ENCODE measurements at regions not wholly inside any gene's neighbourhood (a gene's known extent, or its start where the extent isn't known, plus 50 kb on each side); places are given as distances from the start of the nearest gene placed in this dataset.
"Not testable (repeated sequence)": the region's sequence is repeated elsewhere in the genome, so short reads cannot be mapped to it uniquely, and the experiment has no call there.

DNA sequence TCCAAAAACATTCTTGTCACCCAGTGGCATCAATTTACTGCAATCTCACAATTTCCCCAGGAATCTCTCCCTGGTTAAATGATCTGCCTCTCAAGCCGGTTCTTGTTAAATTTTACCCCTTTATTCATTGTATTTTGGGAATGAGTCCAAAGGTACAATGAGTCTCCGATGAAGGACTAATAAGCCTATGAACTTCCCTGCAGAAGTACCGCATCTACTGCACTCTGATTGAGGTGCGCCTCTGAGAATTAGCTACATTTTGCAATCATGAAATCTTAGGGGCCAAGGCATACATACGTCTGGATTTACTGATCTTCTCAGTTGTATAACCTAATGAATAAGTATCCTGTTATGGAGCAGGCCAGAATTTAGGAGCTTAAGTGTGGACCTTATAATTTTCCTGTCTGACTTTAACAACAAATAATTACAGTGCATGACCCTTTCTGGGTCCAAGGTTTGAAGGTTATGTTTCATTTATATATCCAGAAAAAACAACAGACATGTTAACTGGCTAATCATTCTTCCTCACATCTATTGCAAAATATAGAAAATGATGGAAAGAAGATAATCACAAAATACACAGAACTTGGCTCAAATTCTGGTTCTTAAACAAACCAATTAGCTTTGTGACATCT, 261.8 kb upstream of the NRXN1 start:
- Histone ChIP-seq H3K4me3 (ENCODE audit: low read length in 3 of 3) (no peak overlapping the region), H3K27ac (ENCODE audit: low read depth, low read length) (no peak overlapping the region), H3K9ac (ENCODE audit: low read depth in 1 of 3, low read length in 3 of 3) (no peak overlapping the region), H3K4me1 (ENCODE audit: control insufficient read depth in 3 of 3, insufficient read depth in 3 of 3, low read length in 3 of 3) (no peaks in the 10 kb centered on the region), H3K9me3 (ENCODE audit: control insufficient read depth in 3 of 3, low read length in 3 of 3) (no peaks in the 10 kb centered on the region), H3K36me3 (ENCODE audit: control insufficient read depth in 3 of 3, insufficient read depth in 3 of 3, low read length in 3 of 3) (no peaks in the 10 kb centered on the region), H3K27me3 (ENCODE audit: control insufficient read depth in 3 of 3, insufficient read depth in 3 of 3, low read length in 3 of 3) (no peaks in the 10 kb centered on the region)

DNA sequence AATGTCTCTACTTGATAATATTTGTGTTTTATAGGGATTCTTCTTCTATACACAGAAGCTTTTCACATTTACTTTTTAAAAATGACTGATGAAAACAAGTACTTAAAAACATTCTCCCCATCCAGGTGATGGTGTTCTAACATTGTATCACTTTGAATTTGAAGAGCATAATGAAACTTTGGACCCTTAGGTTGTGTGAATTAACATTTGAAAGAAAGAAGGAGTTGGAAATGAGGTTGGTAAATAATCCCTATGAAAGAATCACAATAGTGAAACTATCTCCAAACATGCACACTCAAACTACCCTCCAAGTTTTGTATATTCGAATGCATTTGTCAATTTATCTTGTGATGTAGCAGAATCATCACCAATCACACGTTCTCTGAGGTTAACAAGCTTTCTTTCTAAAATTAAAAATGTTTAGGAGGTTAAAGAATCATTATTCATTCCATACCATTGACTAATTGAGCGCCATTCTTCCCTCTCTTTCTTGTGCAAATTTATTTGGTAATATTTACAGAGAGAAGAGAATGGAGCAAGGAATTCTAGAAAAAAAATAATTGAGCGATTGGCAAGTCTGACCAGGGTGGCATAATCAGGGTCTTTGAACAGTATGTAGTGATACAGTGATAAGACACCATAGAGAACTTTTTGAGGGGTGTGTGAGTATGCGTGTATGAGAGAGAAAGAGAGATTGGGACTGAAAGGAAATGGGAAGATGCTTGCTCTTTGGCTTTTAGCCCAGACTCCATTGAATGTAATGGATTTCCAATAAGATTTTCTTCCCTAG, 260.0 kb upstream of the NRXN1 start:
- Histone ChIP-seq H3K27ac (ENCODE audit: low read depth, low read length) (no peak overlapping the region), H3K9me3 (ENCODE audit: control insufficient read depth in 3 of 3, low read length in 3 of 3) (no peaks in the 10 kb centered on the region), H3K36me3 (ENCODE audit: control insufficient read depth in 3 of 3, insufficient read depth in 3 of 3, low read length in 3 of 3) (no peaks in the 10 kb centered on the region), H3K4me3 (ENCODE audit: low read length in 3 of 3) (no peak overlapping the region), H3K9ac (ENCODE audit: low read depth in 1 of 3, low read length in 3 of 3) (no peak overlapping the region), H3K4me1 (ENCODE audit: control insufficient read depth in 3 of 3, insufficient read depth in 3 of 3, low read length in 3 of 3) (no peaks in the 10 kb centered on the region), H3K27me3 (ENCODE audit: control insufficient read depth in 3 of 3, insufficient read depth in 3 of 3, low read length in 3 of 3) (no peaks in the 10 kb centered on the region)

DNA sequence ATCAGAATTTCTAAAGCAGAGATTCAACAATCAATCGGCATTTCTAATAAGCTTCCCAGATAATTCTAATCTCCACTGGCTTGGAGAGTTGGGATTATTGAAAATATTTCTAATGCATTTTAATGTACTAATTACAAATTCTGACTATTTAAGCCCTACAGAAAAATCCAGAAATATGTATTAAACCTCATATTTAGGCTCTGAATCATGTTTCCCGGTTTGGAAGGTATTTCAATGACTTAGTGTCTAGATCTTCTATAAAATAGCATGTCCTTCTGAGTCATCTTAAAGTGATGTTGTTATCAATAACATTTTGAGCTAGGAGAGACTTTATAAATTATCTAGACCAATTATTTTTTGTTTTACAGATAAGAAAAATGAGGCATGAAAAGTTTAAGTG, 258.8 kb upstream of the NRXN1 start:
- Histone ChIP-seq H3K4me3 (ENCODE audit: low read length in 3 of 3) (no peak overlapping the region), H3K27ac (ENCODE audit: low read depth, low read length) (no peak overlapping the region), H3K27me3 (ENCODE audit: control insufficient read depth in 3 of 3, insufficient read depth in 3 of 3, low read length in 3 of 3) (no peaks in the 10 kb centered on the region), H3K36me3 (ENCODE audit: control insufficient read depth in 3 of 3, insufficient read depth in 3 of 3, low read length in 3 of 3) (no peaks in the 10 kb centered on the region), H3K9ac (ENCODE audit: low read depth in 1 of 3, low read length in 3 of 3) (no peak overlapping the region), H3K9me3 (ENCODE audit: control insufficient read depth in 3 of 3, low read length in 3 of 3) (no peaks in the 10 kb centered on the region), H3K4me1 (ENCODE audit: control insufficient read depth in 3 of 3, insufficient read depth in 3 of 3, low read length in 3 of 3) (no peaks in the 10 kb centered on the region)

DNA sequence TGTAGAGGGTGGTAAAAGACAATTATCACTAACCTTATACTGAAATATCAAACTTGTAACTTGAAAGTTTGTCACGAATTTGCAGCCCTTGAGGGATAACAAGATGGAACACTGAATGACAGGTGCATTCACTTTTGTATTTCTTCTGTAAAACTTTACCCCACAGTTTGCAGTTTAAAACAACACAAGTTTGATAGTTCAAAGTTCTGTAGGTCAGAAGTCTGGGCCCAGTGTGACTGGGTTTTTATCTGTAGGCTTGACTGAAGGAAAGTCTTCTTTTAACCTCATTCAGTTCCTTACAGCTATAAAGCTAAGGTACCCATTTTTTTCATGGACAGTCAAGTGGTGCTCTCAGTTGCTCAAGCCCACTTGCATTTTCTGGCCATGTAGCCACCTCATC, 257.1 kb upstream of the NRXN1 start:
- no peak overlapping the region for H3K9ac ChIP-seq (ENCODE audit: low read depth in 1 of 3, low read length in 3 of 3)
- no peak overlapping the region for H3K4me3 ChIP-seq (ENCODE audit: low read length in 3 of 3)
- H3K27ac ChIP-seq (ENCODE audit: low read depth, low read length): no peak overlapping the region
- H3K36me3 ChIP-seq (ENCODE audit: control insufficient read depth in 3 of 3, insufficient read depth in 3 of 3, low read length in 3 of 3): no peaks in the 10 kb centered on the region
- no peaks in the 10 kb centered on the region for H3K27me3 ChIP-seq (ENCODE audit: control insufficient read depth in 3 of 3, insufficient read depth in 3 of 3, low read length in 3 of 3)
- no peaks in the 10 kb centered on the region for H3K9me3 ChIP-seq (ENCODE audit: control insufficient read depth in 3 of 3, low read length in 3 of 3)
- no peaks in the 10 kb centered on the region for H3K4me1 ChIP-seq (ENCODE audit: control insufficient read depth in 3 of 3, insufficient read depth in 3 of 3, low read length in 3 of 3)

DNA sequence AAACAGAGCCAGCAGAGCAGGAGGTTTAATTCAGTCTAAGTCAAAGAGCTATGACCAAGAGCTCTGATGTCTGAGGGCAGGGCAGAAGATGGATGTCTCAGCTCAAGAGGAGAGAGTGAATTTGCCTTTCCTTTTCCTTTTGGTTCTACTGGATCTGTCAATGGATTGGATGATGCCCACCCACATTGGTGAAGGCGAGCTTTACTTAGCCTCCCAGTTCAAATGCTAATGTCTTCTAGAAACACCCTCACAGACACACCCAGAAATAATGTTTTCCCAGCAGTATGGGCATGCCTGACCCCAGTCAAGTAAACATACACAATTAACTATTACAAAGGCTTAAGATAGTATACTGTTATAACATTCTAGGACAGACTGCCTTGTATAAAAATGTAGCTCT, 236.3 kb upstream of the NRXN1 start:
- H3K9me3 ChIP-seq (ENCODE audit: control insufficient read depth in 3 of 3, low read length in 3 of 3): no peaks in the 10 kb centered on the region
- no peaks in the 10 kb centered on the region for H3K4me1 ChIP-seq (ENCODE audit: control insufficient read depth in 3 of 3, insufficient read depth in 3 of 3, low read length in 3 of 3)
- H3K27me3 ChIP-seq (ENCODE audit: control insufficient read depth in 3 of 3, insufficient read depth in 3 of 3, low read length in 3 of 3): no peaks in the 10 kb centered on the region
- no peak overlapping the region for H3K4me3 ChIP-seq (ENCODE audit: low read length in 3 of 3)
- H3K9ac ChIP-seq (ENCODE audit: low read depth in 1 of 3, low read length in 3 of 3): no peak overlapping the region
- no peaks in the 10 kb centered on the region for H3K36me3 ChIP-seq (ENCODE audit: control insufficient read depth in 3 of 3, insufficient read depth in 3 of 3, low read length in 3 of 3)
- H3K27ac ChIP-seq (ENCODE audit: low read depth, low read length): no peak overlapping the region

DNA sequence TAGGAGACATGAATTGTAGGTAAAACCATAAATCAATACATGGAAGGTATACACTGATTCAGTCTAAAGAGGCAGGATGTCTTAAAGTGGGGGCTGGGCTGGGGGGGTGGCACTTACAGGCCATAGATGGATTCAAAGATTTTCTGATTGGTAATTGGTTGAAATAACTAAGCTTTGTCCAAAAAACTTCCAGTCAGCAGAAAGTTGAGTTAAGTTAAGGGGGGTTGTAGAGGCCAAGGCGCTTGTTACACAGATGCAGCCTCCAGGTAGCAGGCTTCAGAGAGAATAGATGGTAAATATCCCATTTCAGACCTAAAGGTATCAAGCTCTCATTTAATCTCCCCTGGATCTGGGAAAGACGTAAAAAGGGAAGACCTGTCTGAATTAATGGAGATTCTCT, 233.6 kb upstream of the NRXN1 start:
- H3K4me1 ChIP-seq (ENCODE audit: control insufficient read depth in 3 of 3, insufficient read depth in 3 of 3, low read length in 3 of 3): no peaks in the 10 kb centered on the region

DNA sequence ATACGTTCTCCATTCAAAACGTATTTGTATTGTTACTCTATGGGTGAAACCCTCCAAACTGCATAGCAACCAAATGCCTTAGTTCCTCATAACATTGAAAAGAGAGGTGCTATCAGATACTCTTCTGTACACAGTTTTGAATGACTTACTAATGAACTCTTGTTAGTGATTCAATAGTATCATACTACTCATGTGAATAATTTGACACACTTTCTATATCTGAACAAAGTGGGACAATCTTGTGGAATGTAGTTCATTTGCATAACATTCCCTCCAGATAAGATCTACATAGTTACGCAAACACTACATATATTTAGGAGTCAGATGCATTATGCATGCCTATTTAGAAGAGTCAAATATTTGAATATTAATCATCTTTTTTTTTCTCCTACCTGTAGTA, 232.0 kb upstream of the NRXN1 start:
- no peaks in the 10 kb centered on the region for H3K9me3 ChIP-seq (ENCODE audit: control insufficient read depth in 3 of 3, low read length in 3 of 3)
- no peaks in the 10 kb centered on the region for H3K4me1 ChIP-seq (ENCODE audit: control insufficient read depth in 3 of 3, insufficient read depth in 3 of 3, low read length in 3 of 3)
- no peaks in the 10 kb centered on the region for H3K36me3 ChIP-seq (ENCODE audit: control insufficient read depth in 3 of 3, insufficient read depth in 3 of 3, low read length in 3 of 3)
- no peak overlapping the region for H3K9ac ChIP-seq (ENCODE audit: low read depth in 1 of 3, low read length in 3 of 3)
- no peaks in the 10 kb centered on the region for H3K27me3 ChIP-seq (ENCODE audit: control insufficient read depth in 3 of 3, insufficient read depth in 3 of 3, low read length in 3 of 3)
- no peak overlapping the region for H3K27ac ChIP-seq (ENCODE audit: low read depth, low read length)
- H3K4me3 ChIP-seq (ENCODE audit: low read length in 3 of 3): no peak overlapping the region

More for the DNA sequence above, 233.6 kb upstream of the NRXN1 start:
- H3K27ac ChIP-seq (ENCODE audit: low read depth, low read length): no peak overlapping the region
- no peaks in the 10 kb centered on the region for H3K36me3 ChIP-seq (ENCODE audit: control insufficient read depth in 3 of 3, insufficient read depth in 3 of 3, low read length in 3 of 3)
- no peak overlapping the region for H3K9ac ChIP-seq (ENCODE audit: low read depth in 1 of 3, low read length in 3 of 3)
- H3K9me3 ChIP-seq (ENCODE audit: control insufficient read depth in 3 of 3, low read length in 3 of 3): no peaks in the 10 kb centered on the region
- H3K4me3 ChIP-seq (ENCODE audit: low read length in 3 of 3): no peak overlapping the region
- no peaks in the 10 kb centered on the region for H3K27me3 ChIP-seq (ENCODE audit: control insufficient read depth in 3 of 3, insufficient read depth in 3 of 3, low read length in 3 of 3)

DNA sequence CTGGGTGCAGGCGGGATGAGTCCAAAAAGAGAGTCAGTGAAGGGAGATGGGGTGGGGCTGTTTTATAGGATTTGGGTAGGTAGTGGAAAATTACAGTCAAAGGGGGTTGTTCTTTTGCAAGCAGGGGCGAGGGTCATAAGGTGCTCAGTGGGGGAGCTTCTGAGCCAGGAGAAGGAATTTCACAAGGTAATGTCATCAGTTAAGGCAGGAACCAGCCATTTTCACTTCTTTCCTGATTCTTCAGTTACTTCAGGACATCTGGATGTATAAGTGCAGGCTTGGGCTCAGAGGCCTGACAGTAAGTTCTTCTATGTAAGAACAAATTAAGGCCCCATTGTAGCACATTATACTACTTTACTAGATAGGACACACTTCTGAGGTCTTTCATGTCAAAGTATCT, 231.2 kb upstream of the NRXN1 start:
- not testable (repeated sequence) for H3K36me3 ChIP-seq (ENCODE audit: control insufficient read depth in 3 of 3, insufficient read depth in 3 of 3, low read length in 3 of 3); H3K27ac ChIP-seq (ENCODE audit: low read depth, low read length); H3K9ac ChIP-seq (ENCODE audit: low read depth in 1 of 3, low read length in 3 of 3); H3K4me1 ChIP-seq (ENCODE audit: control insufficient read depth in 3 of 3, insufficient read depth in 3 of 3, low read length in 3 of 3); H3K9me3 ChIP-seq (ENCODE audit: control insufficient read depth in 3 of 3, low read length in 3 of 3); H3K4me3 ChIP-seq (ENCODE audit: low read length in 3 of 3); H3K27me3 ChIP-seq (ENCODE audit: control insufficient read depth in 3 of 3, insufficient read depth in 3 of 3, low read length in 3 of 3)

DNA sequence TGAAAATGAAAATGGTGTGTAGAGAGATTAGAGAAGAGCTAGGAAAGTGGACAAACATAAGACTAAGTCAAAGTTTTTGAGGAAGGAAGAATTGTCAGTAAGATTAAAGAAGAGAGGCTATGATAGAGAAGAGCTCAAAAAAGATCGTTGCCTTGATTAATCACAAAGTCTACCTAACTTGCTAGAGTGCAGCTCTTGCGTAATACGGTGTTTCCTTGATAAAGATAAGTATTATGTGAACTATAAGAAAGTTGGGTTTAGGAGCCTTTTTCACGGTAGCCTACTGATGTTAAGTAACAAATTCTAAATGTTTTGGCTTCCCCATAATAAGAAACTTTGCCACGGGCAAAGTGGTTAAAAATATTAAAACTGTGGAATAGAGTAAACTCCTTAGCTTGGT, 226.4 kb upstream of the NRXN1 start:
- H3K9me3 ChIP-seq (ENCODE audit: control insufficient read depth in 3 of 3, low read length in 3 of 3): no peaks in the 10 kb centered on the region
- no peak overlapping the region for H3K27ac ChIP-seq (ENCODE audit: low read depth, low read length)
- H3K4me1 ChIP-seq (ENCODE audit: control insufficient read depth in 3 of 3, insufficient read depth in 3 of 3, low read length in 3 of 3): no peaks in the 10 kb centered on the region
- no peaks in the 10 kb centered on the region for H3K27me3 ChIP-seq (ENCODE audit: control insufficient read depth in 3 of 3, insufficient read depth in 3 of 3, low read length in 3 of 3)
- no peaks in the 10 kb centered on the region for H3K36me3 ChIP-seq (ENCODE audit: control insufficient read depth in 3 of 3, insufficient read depth in 3 of 3, low read length in 3 of 3)
- H3K4me3 ChIP-seq (ENCODE audit: low read length in 3 of 3): no peak overlapping the region
- no peak overlapping the region for H3K9ac ChIP-seq (ENCODE audit: low read depth in 1 of 3, low read length in 3 of 3)

DNA sequence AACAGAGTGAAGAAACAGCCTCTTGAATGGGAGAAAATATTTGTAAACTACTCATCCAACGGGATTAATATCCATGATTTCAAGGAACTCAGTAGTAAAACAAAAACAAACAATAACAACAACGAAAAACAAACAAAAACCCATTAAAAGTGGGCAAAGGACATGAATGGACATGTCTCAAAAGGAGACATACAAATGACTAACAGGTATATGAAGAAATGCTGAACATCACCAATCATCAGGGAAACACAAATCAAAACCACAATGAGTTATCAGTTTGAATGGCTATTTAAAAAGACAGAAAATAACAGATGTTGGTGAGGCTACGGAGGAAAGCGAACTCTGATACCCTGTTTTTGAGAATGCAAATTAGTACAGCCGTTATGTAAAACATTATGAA, 224.8 kb upstream of the NRXN1 start:
- Histone ChIP-seq H3K9me3 (ENCODE audit: control insufficient read depth in 3 of 3, low read length in 3 of 3) (peaks cover 0 to 3% (median 0%) of the 10 kb centered on the region in 3 donors), H3K36me3 (ENCODE audit: control insufficient read depth in 3 of 3, insufficient read depth in 3 of 3, low read length in 3 of 3) (no peaks in the 10 kb centered on the region), H3K27me3 (ENCODE audit: control insufficient read depth in 3 of 3, insufficient read depth in 3 of 3, low read length in 3 of 3) (no peaks in the 10 kb centered on the region), H3K9ac (ENCODE audit: low read depth in 1 of 3, low read length in 3 of 3) (no peak overlapping the region), H3K4me3 (ENCODE audit: low read length in 3 of 3) (no peak overlapping the region), H3K27ac (ENCODE audit: low read depth, low read length) (no peak overlapping the region), H3K4me1 (ENCODE audit: control insufficient read depth in 3 of 3, insufficient read depth in 3 of 3, low read length in 3 of 3) (no peaks in the 10 kb centered on the region)
